Epithelial cell of prostate (primary cell): ENCODE measurements at regions not wholly inside any gene's neighbourhood (a gene's known extent, or its start where the extent isn't known, plus 50 kb on each side); places are given as distances from the start of the nearest gene placed in this dataset.
"Not testable (repeated sequence)": the region's sequence is repeated elsewhere in the genome, so short reads cannot be mapped to it uniquely, and the experiment has no call there.

Experiments used
- DNase-seq: peaks from one replicate; pipeline ENCODE4 v3.0.0-alpha.2; 2011; ENCODE audit warnings: low read depth, low spot score
- H3K27ac ChIP-seq: fragments of 450-650 bp; 2 replicates; pipeline ENCODE4 v1.5.1; 2017; ENCODE audit warnings: mild to moderate bottlenecking

DNA sequence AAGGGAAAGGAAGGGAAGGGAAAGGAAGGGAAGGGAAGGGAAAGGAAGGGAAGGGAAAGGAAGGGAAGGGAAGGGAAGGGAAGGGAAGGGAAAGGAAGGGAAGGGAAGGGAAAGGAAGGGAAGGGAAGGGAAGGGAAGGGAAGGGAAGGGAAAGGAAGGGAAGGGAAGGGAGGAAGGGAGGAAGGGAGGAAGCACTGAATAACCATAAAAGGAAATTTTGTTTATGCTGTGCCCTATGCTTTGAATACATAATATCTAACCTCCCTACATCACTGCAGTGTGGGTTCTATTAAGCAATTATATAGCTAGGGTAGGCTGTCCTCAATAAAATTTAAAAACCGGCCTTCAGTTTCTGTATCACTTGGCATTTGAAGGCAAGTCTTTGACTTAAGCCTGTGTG, 346.6 kb downstream of the SLC7A11 start:
- DNase-seq, H3K27ac ChIP-seq: not testable (repeated sequence)

DNA sequence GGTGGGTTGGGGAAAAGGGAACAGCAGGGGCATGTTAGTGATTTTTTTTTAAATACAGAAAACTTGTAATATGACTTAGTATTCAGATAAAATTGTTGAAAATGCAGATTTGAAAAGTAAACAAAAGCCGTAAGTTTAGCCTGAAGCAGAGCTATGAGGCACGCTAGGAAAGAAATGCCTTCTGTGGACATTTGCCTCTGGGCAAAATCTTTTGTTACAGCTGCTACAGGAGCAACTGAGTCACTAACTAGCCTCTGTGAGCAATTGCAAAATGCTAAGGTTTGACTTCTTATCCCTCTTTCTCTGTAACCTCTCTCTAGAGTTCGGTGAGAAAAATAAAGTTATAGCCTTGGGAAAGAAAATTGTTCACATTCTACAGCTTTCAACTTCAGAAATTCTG, 350.0 kb downstream of the SLC7A11 start:
- peak; percentile 39 for DNase-seq
- no peak overlapping the region for H3K27ac ChIP-seq

DNA sequence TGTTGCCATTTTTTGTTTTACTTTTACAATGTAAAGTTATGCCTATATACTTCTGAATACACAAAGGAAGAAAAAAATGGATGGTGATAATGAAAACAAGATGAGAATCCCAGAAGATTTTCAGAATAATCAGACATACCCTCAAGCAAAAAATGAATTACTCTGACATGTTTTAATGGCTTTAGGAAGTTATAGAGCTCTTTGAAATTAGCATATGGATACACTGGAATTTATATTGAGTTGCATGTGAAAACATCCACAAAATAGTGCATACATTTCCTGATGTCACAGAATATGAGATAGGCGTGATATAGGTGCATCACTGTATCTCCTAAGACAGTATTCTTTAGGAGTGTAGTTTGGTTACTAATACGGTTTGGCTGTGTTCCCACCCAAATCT, 351.3 kb downstream of the SLC7A11 start:
- DNase-seq: no peak
- no peak overlapping the region for H3K27ac ChIP-seq

DNA sequence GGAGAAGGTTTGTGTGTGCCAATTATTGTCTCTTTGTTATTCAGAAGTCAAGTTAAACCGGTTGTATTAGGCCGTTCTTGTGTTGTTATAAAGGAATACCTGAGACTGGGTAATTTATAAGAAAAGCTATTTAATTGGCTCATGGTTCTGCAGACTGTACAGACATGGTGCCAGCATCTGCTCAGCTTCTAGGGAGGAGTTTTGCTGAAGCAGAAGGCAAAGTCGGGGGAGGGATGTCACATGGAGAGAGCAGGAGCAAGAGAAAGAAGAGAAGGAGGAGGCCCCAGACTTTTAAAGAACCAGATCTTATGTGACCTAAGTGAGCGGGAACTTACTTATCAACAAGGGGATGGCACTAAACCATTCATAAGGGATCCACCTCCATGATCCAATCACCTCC, 349.3 kb upstream of the PCDH18 start:
- no peak for DNase-seq

GRCh38 chr4:137868067-137868466, 335.8 kb upstream of the PCDH18 start:
- not testable (repeated sequence) for H3K27ac ChIP-seq, DNase-seq

More for the DNA sequence above, 349.3 kb upstream of the PCDH18 start:
- H3K27ac ChIP-seq: no peak overlapping the region

- H3K27ac ChIP-seq: no peak overlapping the region
- DNase-seq: no peak
Measured at GRCh38 chr4:137866671-137867070, 334.4 kb upstream of the PCDH18 start.

- H3K27ac ChIP-seq: no peak overlapping the region
- no peak for DNase-seq
Measured at GRCh38 chr4:137861682-137862081, 329.4 kb upstream of the PCDH18 start.

GRCh38 chr4:137853424-137853823, 321.1 kb upstream of the PCDH18 start:
- DNase-seq: no peak
- no peak overlapping the region for H3K27ac ChIP-seq

DNA sequence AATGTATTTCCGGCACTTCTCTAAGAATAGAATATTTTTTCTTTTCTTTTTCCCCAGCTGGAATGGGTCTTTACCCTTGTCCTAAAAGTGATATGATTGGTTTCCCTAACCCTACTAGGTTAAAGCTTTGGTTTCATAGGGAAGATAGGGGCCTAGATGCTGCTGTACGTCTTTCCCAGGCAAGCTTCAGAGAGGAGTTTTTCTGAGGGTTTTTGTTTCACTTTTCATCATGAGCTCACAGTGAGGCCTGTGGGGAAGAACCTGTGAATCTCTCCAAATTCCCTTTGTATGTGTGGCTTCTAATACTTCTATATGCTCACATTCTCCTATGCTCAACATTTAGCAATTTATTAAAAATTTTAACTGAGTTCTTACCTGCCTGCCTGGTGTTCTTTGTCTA, 320.0 kb upstream of the PCDH18 start:
- no peak overlapping the region for H3K27ac ChIP-seq
- no peak for DNase-seq

DNA sequence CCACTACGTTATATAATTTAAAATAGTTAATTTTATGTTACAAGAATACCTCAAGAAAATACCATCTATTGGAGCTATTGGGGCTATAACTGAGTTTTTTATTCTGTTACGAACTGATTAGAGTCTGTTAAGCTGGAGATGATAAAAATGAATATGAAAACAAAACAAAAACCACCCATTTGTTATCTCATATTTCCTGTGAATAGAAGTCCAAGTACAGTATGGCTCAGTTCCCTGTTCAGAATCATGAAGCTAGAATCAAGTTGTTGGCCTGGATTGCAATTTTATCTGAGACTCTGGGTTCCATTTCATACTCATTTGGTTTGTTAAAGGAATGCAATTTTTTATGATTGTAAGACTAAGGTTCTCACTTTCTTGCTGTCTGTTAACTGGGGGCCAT, 319.1 kb upstream of the PCDH18 start:
- H3K27ac ChIP-seq: no peak overlapping the region
- DNase-seq: no peak

DNA sequence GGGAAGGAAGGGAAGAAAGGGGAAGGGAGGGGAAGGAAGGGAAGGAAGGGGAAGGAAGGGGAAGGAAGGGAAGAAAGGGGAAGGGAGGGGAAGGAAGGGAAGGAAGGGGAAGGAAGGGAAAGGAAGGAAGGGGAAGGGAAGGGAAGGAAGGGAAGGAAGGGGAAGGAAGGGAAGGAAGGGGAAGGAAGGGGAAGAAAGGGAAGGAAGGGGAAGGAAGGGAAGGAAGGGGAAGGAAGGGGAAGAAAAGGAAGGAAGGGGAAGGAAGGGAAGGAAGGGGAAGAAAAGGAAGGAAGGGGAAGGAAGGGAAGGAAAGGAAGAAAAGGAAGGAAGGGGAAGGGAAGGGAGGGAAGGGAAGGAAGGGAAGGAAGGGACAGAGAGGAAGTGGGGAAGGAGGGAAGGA, 295.7 kb upstream of the PCDH18 start:
- not testable (repeated sequence) for H3K27ac ChIP-seq, DNase-seq

GRCh38 chr4:137825505-137825904, 293.2 kb upstream of the PCDH18 start:
- DNase-seq: no peak
- H3K27ac ChIP-seq: no peak overlapping the region

- no peak for DNase-seq
- H3K27ac ChIP-seq: no peak overlapping the region
Measured at GRCh38 chr4:137823007-137823406, 290.7 kb upstream of the PCDH18 start.

- H3K27ac ChIP-seq: no peak overlapping the region
- peak; percentile 16 for DNase-seq
Measured at GRCh38 chr4:137819964-137820383, 287.7 kb upstream of the PCDH18 start.

GRCh38 chr4:137812258-137812657, 280.0 kb upstream of the PCDH18 start:
- H3K27ac ChIP-seq: no peak overlapping the region
- DNase-seq: no peak

- no peak for DNase-seq
- no peak overlapping the region for H3K27ac ChIP-seq
Measured at GRCh38 chr4:137806420-137806819, 274.1 kb upstream of the PCDH18 start.

DNA sequence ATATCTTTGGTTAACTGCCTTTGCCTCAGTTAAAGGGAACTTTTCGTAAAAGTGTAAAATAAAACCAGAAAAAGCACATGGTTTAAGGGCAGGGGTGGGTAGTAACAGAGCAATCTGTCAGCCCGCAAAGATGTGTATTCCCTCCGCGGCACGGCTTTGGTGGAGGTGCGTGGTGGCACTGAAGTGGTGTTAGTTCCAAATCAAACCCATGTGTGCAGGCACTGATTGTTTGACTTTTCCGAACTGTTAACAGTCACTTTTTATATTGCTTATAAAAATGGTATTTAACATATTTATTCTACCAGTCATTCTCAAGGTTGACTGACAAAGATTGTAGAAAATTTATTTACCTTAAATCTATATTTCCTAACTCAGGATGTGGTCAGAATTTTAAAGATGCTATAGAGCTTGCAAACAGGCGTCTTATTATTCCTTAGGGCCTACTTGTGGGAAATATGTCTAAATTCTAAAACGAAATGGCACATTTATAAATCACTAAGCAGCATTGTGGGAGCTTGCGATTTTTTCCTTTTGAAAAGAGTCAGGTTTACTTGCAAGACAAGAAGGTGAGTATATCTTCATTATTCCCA, 272.7 kb upstream of the PCDH18 start:
- H3K27ac ChIP-seq: no peak overlapping the region
- DNase-seq: no peak

DNA sequence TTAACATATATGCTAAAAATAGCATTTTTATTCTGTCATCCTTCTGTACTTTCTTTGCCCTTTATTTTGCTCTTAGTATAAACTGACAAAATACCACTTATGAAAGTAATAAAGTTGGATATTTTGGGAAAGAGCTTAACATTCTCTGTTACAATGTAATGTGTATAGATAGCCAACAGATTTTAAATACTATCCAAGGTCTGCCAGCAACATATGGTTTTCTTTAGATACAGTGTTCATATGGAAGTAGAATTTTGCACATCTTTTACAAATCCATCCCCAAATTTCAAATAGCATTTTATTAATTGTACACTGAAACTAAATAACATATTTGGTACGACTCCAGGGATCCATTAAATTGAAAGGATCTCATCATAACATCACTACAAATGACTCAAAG, 268.6 kb upstream of the PCDH18 start:
- no peak for DNase-seq
- H3K27ac ChIP-seq: no peak overlapping the region

DNA sequence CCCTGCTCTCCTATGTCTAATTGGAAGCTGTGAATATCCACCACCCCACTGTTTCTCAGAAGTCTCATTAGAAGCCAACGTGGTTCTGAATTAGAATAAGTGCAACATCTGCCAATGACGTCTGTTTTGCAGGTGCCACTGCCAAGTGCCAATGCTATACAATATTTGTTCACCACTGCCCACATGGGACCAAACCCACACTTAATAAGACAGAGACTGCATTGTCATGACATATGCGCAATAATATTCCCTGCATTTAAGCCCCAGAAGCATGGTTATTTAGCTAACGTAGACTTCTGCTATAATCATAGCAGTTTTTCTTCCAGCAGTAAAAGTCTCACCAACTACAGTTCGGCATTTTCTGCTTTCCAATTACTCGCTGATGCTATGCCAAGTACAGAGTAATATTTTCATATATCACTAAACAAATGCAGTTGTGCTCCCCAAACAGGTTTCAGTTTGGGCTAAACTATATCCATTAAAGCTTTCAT, 262.5 kb upstream of the PCDH18 start:
- no peak overlapping the region for H3K27ac ChIP-seq
- no peak for DNase-seq

GRCh38 chr4:137789263-137789662, 257.0 kb upstream of the PCDH18 start:
- DNase-seq, H3K27ac ChIP-seq: not testable (repeated sequence)

- not testable (repeated sequence) for H3K27ac ChIP-seq, DNase-seq
Measured at GRCh38 chr4:137783923-137784322, 251.6 kb upstream of the PCDH18 start.

DNA sequence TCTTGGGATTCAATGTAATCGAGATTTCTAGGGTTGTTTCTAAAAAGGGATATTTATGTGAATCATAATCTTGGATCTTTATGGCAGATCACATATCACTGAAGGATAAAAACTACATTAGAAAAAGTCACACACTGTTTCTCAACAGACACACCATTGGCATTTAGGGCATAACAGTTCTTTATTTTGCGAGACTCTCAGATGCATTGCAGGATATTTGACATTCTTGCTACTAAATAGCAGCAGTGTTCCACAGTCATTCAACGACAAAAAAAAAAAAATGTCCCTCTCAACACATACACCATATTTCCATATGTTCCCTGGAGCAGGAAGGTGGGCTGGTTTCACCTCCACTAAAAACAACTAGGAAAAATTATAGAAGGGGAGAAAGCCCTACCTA, 243.4 kb upstream of the PCDH18 start:
- no peak overlapping the region for H3K27ac ChIP-seq
- DNase-seq: no peak

- no peak for DNase-seq
- H3K27ac ChIP-seq: no peak overlapping the region
Measured at GRCh38 chr4:137774501-137774900, 242.2 kb upstream of the PCDH18 start.
